ENCODE measurements at regions not wholly inside any gene's neighbourhood (a gene's known extent, or its start where the extent isn't known, plus 50 kb on each side); places are given as distances from the start of the nearest gene placed in this dataset.

- no peak overlapping the region for H3K4me2 ChIP-seq (ENCODE audit: low read length)
- no TSS peak for BruUV-seq (replicated peaks)
- H3K79me2 ChIP-seq (ENCODE audit: insufficient read depth, low read depth, low read length), result no peaks in the 10 kb centered on the region
- no peak overlapping the region for H3K4me3 ChIP-seq (ENCODE audit: low read depth, low read length, poor library complexity, severe bottlenecking)
- no peaks in the 10 kb centered on the region for H3K9me3 ChIP-seq (ENCODE audit: low read length)
- CTCF ChIA-PET (ENCODE audit: unreplicated experiment), result no interaction called here
- POLR2A ChIA-PET, result no interaction called here
- no peaks in the 10 kb centered on the region for H3K36me3 ChIP-seq (ENCODE audit: insufficient read depth, low read length)
- H2AFZ ChIP-seq (ENCODE audit: low read length), result no peak overlapping the region
- H3K4me1 ChIP-seq (ENCODE audit: insufficient read depth, low read length, poor library complexity, severe bottlenecking), result no peaks in the 10 kb centered on the region
- TF ChIP-seq EZH2phosphoT487 (IDR thresholded peaks at IDR 0.05; ENCODE audit: borderline replicate concordance, low read depth, low read length), result no peak
- TF ChIP-seq CTCF (conservative IDR thresholded peaks at IDR 0.05; ENCODE audit: low read length), result no peak
- intact Hi-C loops (cut with micrococcal nuclease; ENCODE audit: unreplicated experiment), result no loop called here
- no peak overlapping the region for H3K27ac ChIP-seq (ENCODE audit: low read depth, low read length, poor library complexity, severe bottlenecking)
- no peaks in the 10 kb centered on the region for H3K9me2 ChIP-seq (ENCODE audit: insufficient read depth, low read length)
- H4K20me1 ChIP-seq (ENCODE audit: insufficient read depth, low read length), result no peaks in the 10 kb centered on the region
- no peak for DNase-seq (ENCODE audit: low spot score)
Observed at GRCh38 chr5:157984611-157985010, 125.7 kb upstream of the CLINT1 start.

GRCh38 chr5:157983906-157984551, 125.1 kb upstream of the CLINT1 start:
- Histone ChIP-seq H2AFZ (ENCODE audit: low read length) (no peak overlapping the region), H3K9me2 (ENCODE audit: insufficient read depth, low read length) (no peaks in the 10 kb centered on the region), H3K27ac (ENCODE audit: low read depth, low read length, poor library complexity, severe bottlenecking) (no peak overlapping the region), H4K20me1 (ENCODE audit: insufficient read depth, low read length) (no peaks in the 10 kb centered on the region), H3K79me2 (ENCODE audit: insufficient read depth, low read depth, low read length) (no peaks in the 10 kb centered on the region), H3K4me1 (ENCODE audit: insufficient read depth, low read length, poor library complexity, severe bottlenecking) (no peaks in the 10 kb centered on the region), H3K4me2 (ENCODE audit: low read length) (no peak overlapping the region), H3K9me3 (ENCODE audit: low read length) (no peaks in the 10 kb centered on the region), H3K36me3 (ENCODE audit: insufficient read depth, low read length) (no peaks in the 10 kb centered on the region), H3K4me3 (ENCODE audit: low read depth, low read length, poor library complexity, severe bottlenecking) (no peak overlapping the region)
- intact Hi-C loops (cut with micrococcal nuclease; ENCODE audit: unreplicated experiment), result no loop called here
- TF ChIP-seq EZH2phosphoT487 (IDR thresholded peaks at IDR 0.05; ENCODE audit: borderline replicate concordance, low read depth, low read length) (no peak), CTCF (conservative IDR thresholded peaks at IDR 0.05; ENCODE audit: low read length) (no peak)
- BruUV-seq (replicated peaks), result no TSS peak
- ChIA-PET CTCF (ENCODE audit: unreplicated experiment) (no interaction called here), POLR2A (no interaction called here)
- no peak for DNase-seq (ENCODE audit: low spot score)

GRCh38 chr5:157978061-157978460, 119.1 kb upstream of the CLINT1 start:
- TF ChIP-seq EZH2phosphoT487 (IDR thresholded peaks at IDR 0.05; ENCODE audit: borderline replicate concordance, low read depth, low read length), result no peak
- no peak for TF ChIP-seq CTCF (conservative IDR thresholded peaks at IDR 0.05; ENCODE audit: low read length)
- ChIA-PET POLR2A (no interaction called here), CTCF (ENCODE audit: unreplicated experiment) (no interaction called here)
- no TSS peak for BruUV-seq (replicated peaks)
- H3K4me2 ChIP-seq (ENCODE audit: low read length), result no peak overlapping the region
- no peaks in the 10 kb centered on the region for H4K20me1 ChIP-seq (ENCODE audit: insufficient read depth, low read length)
- H3K4me1 ChIP-seq (ENCODE audit: insufficient read depth, low read length, poor library complexity, severe bottlenecking), result no peaks in the 10 kb centered on the region
- no peaks in the 10 kb centered on the region for H3K79me2 ChIP-seq (ENCODE audit: insufficient read depth, low read depth, low read length)
- no peak overlapping the region for H2AFZ ChIP-seq (ENCODE audit: low read length)
- no peak overlapping the region for H3K4me3 ChIP-seq (ENCODE audit: low read depth, low read length, poor library complexity, severe bottlenecking)
- H3K9me2 ChIP-seq (ENCODE audit: insufficient read depth, low read length), result no peaks in the 10 kb centered on the region
- intact Hi-C loops (cut with micrococcal nuclease; ENCODE audit: unreplicated experiment), result no loop called here
- no peaks in the 10 kb centered on the region for H3K9me3 ChIP-seq (ENCODE audit: low read length)
- H3K27ac ChIP-seq (ENCODE audit: low read depth, low read length, poor library complexity, severe bottlenecking), result no peak overlapping the region
- DNase-seq (ENCODE audit: low spot score), result no peak
- H3K36me3 ChIP-seq (ENCODE audit: insufficient read depth, low read length), result no peaks in the 10 kb centered on the region
